A673 (cell line): ENCODE measurements at regions not wholly inside any gene's neighbourhood (a gene's known extent, or its start where the extent isn't known, plus 50 kb on each side); places are given as distances from the start of the nearest gene placed in this dataset.
"Not testable (repeated sequence)": the region's sequence is repeated elsewhere in the genome, so short reads cannot be mapped to it uniquely, and the experiment has no call there.

ENCODE experiments used
- BruUV-seq: library from RNA; stranded (reverse); fragments of 400-500 nt; replicated peaks from 2 replicates; lab custom pipeline; 2021; lab: Mats Ljungman, UMichigan
- CTCF ChIA-PET: fragments of 300-600 bp; sonication (Branson Sonifier 250); formaldehyde crosslinking; loops from one replicate; lab custom pipeline; 2022; ENCODE audit warnings: antibody characterized with exemption; lab: Charles Lee
- POLR2A ChIA-PET: fragments of 300-600 bp; sonication (Branson Sonifier 250); formaldehyde crosslinking; loops from one replicate; lab custom pipeline; 2022; ENCODE audit warnings: antibody characterized with exemption; ENCODE audit not compliant: low non-redundant PET; lab: Charles Lee
- DNase-seq: peaks from one replicate; pipeline ENCODE4 v3.0.0-alpha.2; 2015; ENCODE audit warnings: low spot score
- H3K27ac ChIP-seq: fragments of 200-600 bp; sonication (generic); 2 replicates; pipeline ENCODE4 v1.5.1; 2016; ENCODE audit warnings: mixed run types, low read depth, mild to moderate bottlenecking, mixed read lengths, antibody characterized with exemption, low read length; ENCODE audit not compliant: poor library complexity, severe bottlenecking
- H3K27me3 ChIP-seq: fragments of 200-600 bp; sonication (generic); replicated peaks from 2 replicates; pipeline ENCODE4 v1.6.1; 2017; ENCODE audit warnings: mixed run types, low read depth, mild to moderate bottlenecking, mixed read lengths, antibody characterized with exemption, low read length; ENCODE audit not compliant: insufficient read depth, poor library complexity
- H3K36me3 ChIP-seq: fragments of 200-600 bp; sonication (generic); 2 replicates; pipeline ENCODE4 v1.6.1; 2016; ENCODE audit warnings: mixed run types, mild to moderate bottlenecking, mixed read lengths, antibody characterized with exemption, low read length; ENCODE audit not compliant: insufficient read depth, poor library complexity, severe bottlenecking
- H3K4me1 ChIP-seq: fragments of 200-600 bp; sonication (generic); 2 replicates; pipeline ENCODE4 v1.6.1; 2017; ENCODE audit warnings: mixed run types, mild to moderate bottlenecking, mixed read lengths, antibody characterized with exemption, low read length; ENCODE audit not compliant: insufficient read depth, poor library complexity, severe bottlenecking
- H3K4me3 ChIP-seq: fragments of 200-600 bp; sonication (generic); 2 replicates; pipeline ENCODE4 v1.5.1; 2016; ENCODE audit warnings: low read depth, mixed run types, mild to moderate bottlenecking, mixed read lengths, low read length; ENCODE audit not compliant: poor library complexity, severe bottlenecking
- H3K9me3 ChIP-seq: fragments of 200-600 bp; sonication (generic); 2 replicates; pipeline ENCODE4 v1.6.1; 2016; ENCODE audit warnings: mixed run types, low read depth, mild to moderate bottlenecking, mixed read lengths, antibody characterized with exemption, low read length; ENCODE audit not compliant: poor library complexity, severe bottlenecking
- EZH2 ChIP-seq: fragments of 200-600 bp; sonication (generic); IDR thresholded peaks from 2 replicates; pipeline ENCODE4 v1.6.1; 2017; ENCODE audit warnings: borderline replicate concordance, low read depth, mild to moderate bottlenecking, mixed read lengths, antibody characterized with exemption, low read length; ENCODE audit not compliant: poor library complexity, severe bottlenecking
- intact Hi-C: fragments of 100-400 bp; cut with micrococcal nuclease; formaldehyde crosslinking; loops from one replicate; pipeline ENCODE4 v1.10.0; 2022; ENCODE audit not compliant: unreplicated experiment
- TF ChIP-seq, protein P1 (sequence below): fragments of 300-800, 200-600 bp; sonication (generic); conservative IDR thresholded peaks from 2 replicates; pipeline ENCODE4 v1.5.1; 2017; ENCODE audit warnings: low read depth, mild to moderate bottlenecking, antibody characterized with exemption, low read length, moderate library complexity, mixed read lengths

DNA sequence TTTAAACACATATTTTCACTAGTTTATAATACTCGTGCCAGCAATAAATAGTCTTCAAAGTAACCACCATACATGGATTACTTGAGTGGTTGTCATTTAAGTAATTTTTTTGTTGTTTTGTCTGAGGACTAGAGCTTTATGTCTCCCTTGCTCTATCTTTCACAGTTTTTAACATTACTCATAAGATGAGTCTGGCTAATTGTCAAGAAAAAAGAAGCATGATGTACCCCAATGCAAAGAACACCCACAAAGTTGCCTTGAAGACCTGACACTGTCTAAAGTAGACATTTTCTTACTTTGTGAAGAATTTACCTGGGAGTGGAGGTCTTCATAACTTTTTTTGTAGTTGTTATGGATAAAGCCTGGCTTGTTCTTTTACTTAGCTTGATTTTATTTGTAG is 210.4 kb upstream of the BRINP3 start:
- no peak overlapping the region for H3K27ac ChIP-seq
- no peak for DNase-seq
- ChIA-PET POLR2A (no interaction called here), CTCF (no interaction called here)
- H3K36me3 ChIP-seq, result no peaks in the 10 kb centered on the region
- no peaks in the 10 kb centered on the region for H3K4me1 ChIP-seq
- intact Hi-C loops, result no loop called here
- H3K4me3 ChIP-seq, result no peak overlapping the region
- no peaks in the 10 kb centered on the region for H3K9me3 ChIP-seq
- TF ChIP-seq EZH2, result no peak
- TF ChIP-seq, protein P1, sequence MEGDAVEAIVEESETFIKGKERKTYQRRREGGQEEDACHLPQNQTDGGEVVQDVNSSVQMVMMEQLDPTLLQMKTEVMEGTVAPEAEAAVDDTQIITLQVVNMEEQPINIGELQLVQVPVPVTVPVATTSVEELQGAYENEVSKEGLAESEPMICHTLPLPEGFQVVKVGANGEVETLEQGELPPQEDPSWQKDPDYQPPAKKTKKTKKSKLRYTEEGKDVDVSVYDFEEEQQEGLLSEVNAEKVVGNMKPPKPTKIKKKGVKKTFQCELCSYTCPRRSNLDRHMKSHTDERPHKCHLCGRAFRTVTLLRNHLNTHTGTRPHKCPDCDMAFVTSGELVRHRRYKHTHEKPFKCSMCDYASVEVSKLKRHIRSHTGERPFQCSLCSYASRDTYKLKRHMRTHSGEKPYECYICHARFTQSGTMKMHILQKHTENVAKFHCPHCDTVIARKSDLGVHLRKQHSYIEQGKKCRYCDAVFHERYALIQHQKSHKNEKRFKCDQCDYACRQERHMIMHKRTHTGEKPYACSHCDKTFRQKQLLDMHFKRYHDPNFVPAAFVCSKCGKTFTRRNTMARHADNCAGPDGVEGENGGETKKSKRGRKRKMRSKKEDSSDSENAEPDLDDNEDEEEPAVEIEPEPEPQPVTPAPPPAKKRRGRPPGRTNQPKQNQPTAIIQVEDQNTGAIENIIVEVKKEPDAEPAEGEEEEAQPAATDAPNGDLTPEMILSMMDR, result no peak
- BruUV-seq, result no TSS peak
- no peaks in the 10 kb centered on the region for H3K27me3 ChIP-seq

DNA sequence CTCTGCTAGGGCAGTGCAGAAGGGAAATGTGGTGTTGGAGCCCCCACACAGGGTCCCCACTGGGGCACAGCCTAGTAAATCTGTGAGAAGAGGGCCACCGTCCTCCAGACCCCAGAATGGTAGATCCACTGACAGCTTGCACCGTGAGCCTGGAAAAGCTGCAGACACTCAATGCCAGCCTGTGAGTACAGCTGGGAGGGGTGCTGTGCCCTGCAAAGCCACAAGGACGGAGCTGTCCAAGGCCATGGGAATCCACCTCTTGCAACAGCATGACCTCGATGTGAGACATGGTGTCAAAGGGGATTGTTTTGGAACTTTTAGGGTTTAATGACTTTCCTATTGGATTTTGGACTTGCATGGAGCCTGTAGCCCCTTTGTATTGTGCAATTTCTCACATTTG is 220.8 kb upstream of the BRINP3 start:
- CTCF ChIA-PET, H3K4me3 ChIP-seq, POLR2A ChIA-PET, H3K27ac ChIP-seq, DNase-seq, intact Hi-C loops, H3K27me3 ChIP-seq, H3K4me1 ChIP-seq, H3K36me3 ChIP-seq, BruUV-seq, H3K9me3 ChIP-seq: not testable (repeated sequence)

DNA sequence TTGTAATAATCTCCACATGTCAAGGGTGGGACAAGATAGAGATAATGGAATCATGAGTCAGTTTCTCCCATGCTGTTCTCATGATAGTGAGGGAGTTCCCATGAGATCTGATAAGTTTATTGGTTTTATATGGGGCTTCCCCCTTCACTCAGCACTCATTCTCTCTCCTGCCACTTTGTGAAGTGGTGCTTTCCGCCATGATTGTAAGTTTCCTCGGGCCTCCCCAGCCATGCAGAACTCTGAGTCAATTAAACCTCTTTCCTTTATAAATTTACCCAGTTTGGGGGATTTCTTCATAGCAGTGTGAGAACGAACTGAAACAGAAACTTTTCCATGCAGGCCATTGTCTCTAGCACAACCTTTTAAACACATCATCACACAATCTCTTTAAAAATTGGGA is 221.5 kb upstream of the BRINP3 start:
- no peaks in the 10 kb centered on the region for H3K36me3 ChIP-seq
- no peaks in the 10 kb centered on the region for H3K9me3 ChIP-seq
- no peak overlapping the region for H3K27ac ChIP-seq
- H3K4me3 ChIP-seq, result no peak overlapping the region
- H3K27me3 ChIP-seq, result no peaks in the 10 kb centered on the region
- TF ChIP-seq EZH2, result no peak
- TF ChIP-seq, protein P1, result no peak
- BruUV-seq, result no TSS peak
- no peak for DNase-seq
- ChIA-PET CTCF (no interaction called here), POLR2A (no interaction called here)
- no peaks in the 10 kb centered on the region for H3K4me1 ChIP-seq
- intact Hi-C loops, result no loop called here

DNA sequence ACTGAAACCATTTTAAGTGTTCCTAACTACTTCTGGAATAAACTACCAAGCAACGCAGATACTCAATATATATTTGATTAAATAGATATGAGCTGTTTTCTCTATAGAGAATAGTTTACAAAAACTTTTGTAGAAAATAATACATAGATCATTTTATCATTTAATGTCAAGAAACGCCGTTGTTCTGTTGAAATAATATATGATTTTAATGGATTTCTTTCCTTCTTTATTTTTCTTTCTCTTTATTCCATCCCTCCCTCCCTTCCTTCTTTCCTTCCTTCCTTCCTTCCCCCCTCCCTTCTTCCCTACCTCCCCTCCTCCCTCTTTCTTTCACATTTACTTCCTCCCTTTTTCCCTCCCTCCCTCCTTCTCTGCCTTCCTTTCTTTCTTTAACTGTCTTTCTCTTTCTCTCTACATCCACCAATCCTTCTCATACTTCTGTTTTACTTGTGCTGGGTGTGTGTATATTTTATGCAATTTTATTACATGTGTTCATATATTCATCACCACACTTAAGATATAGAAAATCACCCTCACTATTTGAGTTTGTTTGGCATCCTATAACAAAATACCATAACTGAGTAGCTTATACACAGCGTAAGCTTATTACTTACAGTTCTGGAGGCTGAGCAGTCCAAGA is 230.9 kb upstream of the BRINP3 start:
- H3K4me3 ChIP-seq, result no peak overlapping the region
- H3K4me1 ChIP-seq, result no peaks in the 10 kb centered on the region
- no peaks in the 10 kb centered on the region for H3K9me3 ChIP-seq
- TF ChIP-seq, protein P1, result no peak
- no peaks in the 10 kb centered on the region for H3K27me3 ChIP-seq
- BruUV-seq, result no TSS peak
- H3K36me3 ChIP-seq, result no peaks in the 10 kb centered on the region
- POLR2A ChIA-PET, result no interaction called here
- no peak for DNase-seq
- CTCF ChIA-PET, result no interaction called here
- intact Hi-C loops, result no loop called here
- no peak overlapping the region for H3K27ac ChIP-seq
